ENCODE measurements at regions not wholly inside any gene's neighbourhood (a gene's known extent, or its start where the extent isn't known, plus 50 kb on each side); places are given as distances from the start of the nearest gene placed in this dataset.

- intact Hi-C loops (cut with DNase I) = no loop called here
- no peak overlapping the region for H3K27ac ChIP-seq
- H3K4me3 ChIP-seq = no peak overlapping the region
- no peaks in the 10 kb centered on the region for H3K9me3 ChIP-seq
- no peaks in the 10 kb centered on the region for H3K36me3 ChIP-seq
- no peak for DNase-seq
- WGBS, 3 donors = 36 to 59% (median 41%) methylated on average over 2 of the region's 2 CpGs
- H3K4me1 ChIP-seq (ENCODE audit: insufficient read depth) = no peaks in the 10 kb centered on the region
- H3K27me3 ChIP-seq = no peaks in the 10 kb centered on the region
- TF ChIP-seq EP300 (IDR thresholded peaks at IDR 0.05) (no peak), CTCF (IDR thresholded peaks at IDR 0.05) (no peak), POLR2A (IDR thresholded peaks at IDR 0.05) (no peak)
Measured at GRCh38 chr4:162793571-162793970, 373.1 kb downstream of the NAF1 start.

- intact Hi-C loops (cut with DNase I) = no loop called here
Measured at GRCh38 chr4:162793004-162793403, 373.7 kb downstream of the NAF1 start.

GRCh38 chr4:162791226-162791625, 375.5 kb downstream of the NAF1 start:
- Histone ChIP-seq H3K27me3 (no peaks in the 10 kb centered on the region), H3K4me3 (no peak overlapping the region), H3K36me3 (no peaks in the 10 kb centered on the region), H3K27ac (no peak overlapping the region), H3K4me1 (ENCODE audit: insufficient read depth) (no peaks in the 10 kb centered on the region), H3K9me3 (no peaks in the 10 kb centered on the region)
- TF ChIP-seq POLR2A (IDR thresholded peaks at IDR 0.05) = no peak
- no peak for TF ChIP-seq EP300 (IDR thresholded peaks at IDR 0.05)
- TF ChIP-seq CTCF (IDR thresholded peaks at IDR 0.05) = no peak
- intact Hi-C loops (cut with DNase I) = no loop called here
- no peak for DNase-seq
- WGBS, 3 donors = 58 to 64% (median 64%) methylated on average over 2 of the region's 2 CpGs

More at GRCh38 chr4:162793004-162793403, 373.7 kb downstream of the NAF1 start:
- Histone ChIP-seq H3K4me3 (no peak overlapping the region), H3K27ac (no peak overlapping the region), H3K27me3 (no peaks in the 10 kb centered on the region), H3K9me3 (no peaks in the 10 kb centered on the region), H3K36me3 (no peaks in the 10 kb centered on the region), H3K4me1 (ENCODE audit: insufficient read depth) (no peaks in the 10 kb centered on the region)
- WGBS, 3 donors = 77 to 81% (median 81%) methylated on average over 2 of the region's 2 CpGs
- TF ChIP-seq POLR2A (IDR thresholded peaks at IDR 0.05) (no peak), CTCF (IDR thresholded peaks at IDR 0.05) (no peak), EP300 (IDR thresholded peaks at IDR 0.05) (no peak)
- no peak for DNase-seq

- Histone ChIP-seq H3K4me1 (ENCODE audit: insufficient read depth) (no peaks in the 10 kb centered on the region), H3K4me3 (no peak overlapping the region), H3K9me3 (no peaks in the 10 kb centered on the region), H3K36me3 (no peaks in the 10 kb centered on the region), H3K27me3 (no peaks in the 10 kb centered on the region), H3K27ac (no peak overlapping the region)
- no peak for TF ChIP-seq CTCF (IDR thresholded peaks at IDR 0.05)
- no peak for DNase-seq
- intact Hi-C loops (cut with DNase I) = no loop called here
- WGBS, 3 donors = 85 to 86% (median 85%) methylated on average over 2 of the region's 2 CpGs
Measured at GRCh38 chr4:162787120-162787519, 379.6 kb downstream of the NAF1 start.
